ENCODE measurements at regions not wholly inside any gene's neighbourhood (a gene's known extent, or its start where the extent isn't known, plus 50 kb on each side); places are given as distances from the start of the nearest gene placed in this dataset.

DNA sequence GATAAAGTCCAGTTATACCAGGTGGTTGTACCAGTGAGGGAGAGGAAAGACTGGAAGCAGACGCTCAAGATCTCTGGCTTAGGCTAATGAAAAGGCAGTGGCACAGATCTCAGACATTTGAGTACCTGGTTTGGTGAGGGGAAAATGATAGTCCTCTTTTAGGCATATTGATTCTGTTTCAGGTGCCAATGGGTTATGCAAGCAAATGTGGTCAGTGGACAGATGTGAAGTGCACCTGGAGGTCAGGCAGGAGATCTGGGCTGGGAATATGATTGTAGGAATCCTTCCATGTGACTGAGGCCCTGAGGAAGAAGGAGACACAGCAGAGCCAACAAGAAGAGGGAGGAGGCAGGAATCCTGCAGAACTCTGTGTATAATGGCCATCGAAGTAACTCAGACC lies 63.7 kb upstream of the SMARCA2 start (continued):
- TF ChIP-seq GABPA (IDR thresholded peaks at IDR 0.05 in 1 of 2, conservative IDR thresholded peaks at IDR 0.05 in 1 of 2): no peak
- TF ChIP-seq, protein P1, sequence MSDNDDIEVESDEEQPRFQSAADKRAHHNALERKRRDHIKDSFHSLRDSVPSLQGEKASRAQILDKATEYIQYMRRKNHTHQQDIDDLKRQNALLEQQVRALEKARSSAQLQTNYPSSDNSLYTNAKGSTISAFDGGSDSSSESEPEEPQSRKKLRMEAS (IDR thresholded peaks at IDR 0.05): no peak

DNA sequence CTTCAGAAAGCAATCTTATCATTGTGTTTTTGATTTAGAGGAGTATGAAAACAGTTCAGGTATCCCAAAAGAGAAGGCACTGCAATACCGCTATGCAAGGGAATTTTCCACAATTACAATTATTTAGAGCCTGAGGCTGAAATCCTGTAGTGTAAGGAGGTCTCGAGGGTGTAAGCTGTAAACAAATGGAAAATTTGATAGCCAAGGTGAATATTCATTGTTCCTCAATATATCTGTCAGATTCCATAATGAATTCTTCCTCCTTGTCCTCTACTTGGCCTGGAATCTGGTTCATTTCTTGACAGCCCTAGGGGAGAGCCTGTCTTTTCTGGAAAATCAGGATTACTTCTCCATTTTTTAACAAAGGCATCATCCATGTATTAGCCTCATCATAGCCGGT lies 63.1 kb upstream of the SMARCA2 start:
- TF ChIP-seq, protein P1 (IDR thresholded peaks at IDR 0.05): no peak
- TF ChIP-seq ATF3 (IDR thresholded peaks at IDR 0.05) (no peak), RXRA (IDR thresholded peaks at IDR 0.05) (no peak), HNF4G (IDR thresholded peaks at IDR 0.05) (no peak), SP1 (IDR thresholded peaks at IDR 0.05) (no peak), YY1 (IDR thresholded peaks at IDR 0.05) (no peak), GABPA (IDR thresholded peaks at IDR 0.05 in 1 of 2, conservative IDR thresholded peaks at IDR 0.05 in 1 of 2) (no peak), ZBTB33 (IDR thresholded peaks at IDR 0.05) (no peak)
- TF ChIP-seq, protein P2, sequence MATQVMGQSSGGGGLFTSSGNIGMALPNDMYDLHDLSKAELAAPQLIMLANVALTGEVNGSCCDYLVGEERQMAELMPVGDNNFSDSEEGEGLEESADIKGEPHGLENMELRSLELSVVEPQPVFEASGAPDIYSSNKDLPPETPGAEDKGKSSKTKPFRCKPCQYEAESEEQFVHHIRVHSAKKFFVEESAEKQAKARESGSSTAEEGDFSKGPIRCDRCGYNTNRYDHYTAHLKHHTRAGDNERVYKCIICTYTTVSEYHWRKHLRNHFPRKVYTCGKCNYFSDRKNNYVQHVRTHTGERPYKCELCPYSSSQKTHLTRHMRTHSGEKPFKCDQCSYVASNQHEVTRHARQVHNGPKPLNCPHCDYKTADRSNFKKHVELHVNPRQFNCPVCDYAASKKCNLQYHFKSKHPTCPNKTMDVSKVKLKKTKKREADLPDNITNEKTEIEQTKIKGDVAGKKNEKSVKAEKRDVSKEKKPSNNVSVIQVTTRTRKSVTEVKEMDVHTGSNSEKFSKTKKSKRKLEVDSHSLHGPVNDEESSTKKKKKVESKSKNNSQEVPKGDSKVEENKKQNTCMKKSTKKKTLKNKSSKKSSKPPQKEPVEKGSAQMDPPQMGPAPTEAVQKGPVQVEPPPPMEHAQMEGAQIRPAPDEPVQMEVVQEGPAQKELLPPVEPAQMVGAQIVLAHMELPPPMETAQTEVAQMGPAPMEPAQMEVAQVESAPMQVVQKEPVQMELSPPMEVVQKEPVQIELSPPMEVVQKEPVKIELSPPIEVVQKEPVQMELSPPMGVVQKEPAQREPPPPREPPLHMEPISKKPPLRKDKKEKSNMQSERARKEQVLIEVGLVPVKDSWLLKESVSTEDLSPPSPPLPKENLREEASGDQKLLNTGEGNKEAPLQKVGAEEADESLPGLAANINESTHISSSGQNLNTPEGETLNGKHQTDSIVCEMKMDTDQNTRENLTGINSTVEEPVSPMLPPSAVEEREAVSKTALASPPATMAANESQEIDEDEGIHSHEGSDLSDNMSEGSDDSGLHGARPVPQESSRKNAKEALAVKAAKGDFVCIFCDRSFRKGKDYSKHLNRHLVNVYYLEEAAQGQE (IDR thresholded peaks at IDR 0.05): no peak
- no peaks in the 10 kb centered on the region for H3K9me3 ChIP-seq (ENCODE audit: control insufficient read depth in 4 of 4, low read length in 3 of 4)
- H3K4me3 ChIP-seq (ENCODE audit: low read depth in 1 of 3, low read length in 3 of 3): no peak overlapping the region
- no peaks in the 10 kb centered on the region for H3K36me3 ChIP-seq (ENCODE audit: control insufficient read depth in 4 of 4, insufficient read depth in 3 of 4, low read depth in 1 of 4, low read length in 3 of 4)
- H3K27ac ChIP-seq (ENCODE audit: low read depth in 1 of 2, low read length in 2 of 2): no peak overlapping the region
- WGBS: 95% methylated on average over 3 of the region's 3 CpGs
- no peak for DNase-seq (ENCODE audit: low spot score)
- no peak overlapping the region for H3K9ac ChIP-seq (ENCODE audit: low read depth in 1 of 2, low read length in 2 of 2)
- H3K4me1 ChIP-seq (ENCODE audit: control insufficient read depth in 4 of 4, insufficient read depth in 4 of 4, low read length in 3 of 4): peaks cover 2 to 12% (median 10%) of the 10 kb centered on the region in 4 donors
- no peaks in the 10 kb centered on the region for H3K27me3 ChIP-seq (ENCODE audit: control insufficient read depth in 4 of 4, insufficient read depth in 4 of 4, low read length in 3 of 4)

- H3K9me3 ChIP-seq (ENCODE audit: control insufficient read depth in 4 of 4, low read length in 3 of 4): no peaks in the 10 kb centered on the region
- no peak overlapping the region for H3K4me3 ChIP-seq (ENCODE audit: low read depth in 1 of 3, low read length in 3 of 3)
- TF ChIP-seq GABPA (IDR thresholded peaks at IDR 0.05 in 1 of 2, conservative IDR thresholded peaks at IDR 0.05 in 1 of 2) (no peak), HNF4A (conservative IDR thresholded peaks at IDR 0.05) (no peak), CTCF (IDR thresholded peaks at IDR 0.05; ENCODE audit: low read depth, low read length, missing input control) (no peak), ATF3 (IDR thresholded peaks at IDR 0.05) (no peak), HNF4G (IDR thresholded peaks at IDR 0.05) (no peak)
- no peak overlapping the region for H3K9ac ChIP-seq (ENCODE audit: low read depth in 1 of 2, low read length in 2 of 2)
- H3K27ac ChIP-seq (ENCODE audit: low read depth in 1 of 2, low read length in 2 of 2): no peak overlapping the region
- H3K36me3 ChIP-seq (ENCODE audit: control insufficient read depth in 4 of 4, insufficient read depth in 3 of 4, low read depth in 1 of 4, low read length in 3 of 4): no peaks in the 10 kb centered on the region
- no peak for DNase-seq (ENCODE audit: low spot score)
- H3K27me3 ChIP-seq (ENCODE audit: control insufficient read depth in 4 of 4, insufficient read depth in 4 of 4, low read length in 3 of 4): no peaks in the 10 kb centered on the region
- H3K4me1 ChIP-seq (ENCODE audit: control insufficient read depth in 4 of 4, insufficient read depth in 4 of 4, low read length in 3 of 4): peaks cover 2 to 12% (median 10%) of the 10 kb centered on the region in 4 donors
- WGBS: 61% methylated on average over 2 of the region's 2 CpGs
Measured at GRCh38 chr9:1954238-1954637, 60.9 kb upstream of the SMARCA2 start.

Data from liver (tissue), 8 donors.